C4-2B (cell line): ENCODE measurements at regions not wholly inside any gene's neighbourhood (a gene's known extent, or its start where the extent isn't known, plus 50 kb on each side); places are given as distances from the start of the nearest gene placed in this dataset.
"Not testable (repeated sequence)": the region's sequence is repeated elsewhere in the genome, so short reads cannot be mapped to it uniquely, and the experiment has no call there.

Experiments used
- CTCF ChIP-seq: fragments of 450-650 bp; conservative IDR thresholded peaks from 2 replicates; pipeline ENCODE4 v1.5.1; 2017; ENCODE audit warnings: mild to moderate bottlenecking
- ZFX ChIP-seq: fragments of 450-650 bp; IDR thresholded peaks from 2 replicates; pipeline ENCODE4 v1.6.1; 2017

- not testable (repeated sequence) for TF ChIP-seq CTCF, ZFX
These were observed 224.9 kb downstream of the SHCBP1 start for GRCh38 chr16:46396131-46396882.
